Retinal pigment epithelial cell (primary cell): ENCODE measurements at regions not wholly inside any gene's neighbourhood (a gene's known extent, or its start where the extent isn't known, plus 50 kb on each side); places are given as distances from the start of the nearest gene placed in this dataset.
A peak's percentile ranks its signal among the peaks of the same experiment; 100 is the strongest.

Source experiments
- DNase-seq: peaks from one replicate; pipeline ENCODE4 v3.0.0-alpha.2; 2010; ENCODE audit warnings: low read depth
- H3K4me3 ChIP-seq: 2 replicates; pipeline ENCODE4 v1.5.1; 2011; ENCODE audit warnings: mild to moderate bottlenecking, low read length, control low read depth, moderate library complexity
- CTCF ChIP-seq: conservative IDR thresholded peaks from 2 replicates; pipeline ENCODE4 v1.5.1; 2011; ENCODE audit warnings: low read depth, low read length, control low read depth, inconsistent platforms

GRCh38 chr5:88144219-88145001, 124.2 kb downstream of the TMEM161B start:
- TF ChIP-seq CTCF, result no peak
- DNase-seq, result no peak
- H3K4me3 ChIP-seq, result no peak overlapping the region

DNA sequence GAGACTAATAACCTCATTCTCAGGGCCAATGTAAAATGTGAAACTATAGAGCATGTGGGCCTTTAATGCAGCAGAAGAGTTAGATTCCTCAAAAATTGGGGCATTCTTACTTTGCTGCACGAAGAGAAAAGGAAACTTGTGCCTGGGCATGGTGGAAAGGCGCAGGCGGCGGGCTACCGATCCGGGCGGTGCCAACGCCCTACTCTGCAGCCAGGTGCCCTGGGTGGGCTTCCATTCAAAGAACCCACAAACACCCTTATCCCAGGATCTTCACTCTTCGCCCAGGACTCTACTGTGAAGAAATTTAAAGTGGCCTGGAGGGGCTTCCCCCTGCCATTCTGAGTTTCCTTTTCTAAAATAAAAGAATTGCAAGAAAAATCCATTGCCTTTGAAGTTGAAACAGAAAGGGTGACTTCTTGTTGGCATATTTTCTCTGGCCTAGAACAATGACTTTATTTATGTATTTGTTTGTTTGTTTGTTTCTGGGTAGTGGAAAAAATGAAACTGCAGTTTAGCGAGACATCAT, 124.9 kb downstream of the TMEM161B start:
- no peak overlapping the region for H3K4me3 ChIP-seq
- TF ChIP-seq CTCF, result no peak
- DNase-seq, result no peak

DNA sequence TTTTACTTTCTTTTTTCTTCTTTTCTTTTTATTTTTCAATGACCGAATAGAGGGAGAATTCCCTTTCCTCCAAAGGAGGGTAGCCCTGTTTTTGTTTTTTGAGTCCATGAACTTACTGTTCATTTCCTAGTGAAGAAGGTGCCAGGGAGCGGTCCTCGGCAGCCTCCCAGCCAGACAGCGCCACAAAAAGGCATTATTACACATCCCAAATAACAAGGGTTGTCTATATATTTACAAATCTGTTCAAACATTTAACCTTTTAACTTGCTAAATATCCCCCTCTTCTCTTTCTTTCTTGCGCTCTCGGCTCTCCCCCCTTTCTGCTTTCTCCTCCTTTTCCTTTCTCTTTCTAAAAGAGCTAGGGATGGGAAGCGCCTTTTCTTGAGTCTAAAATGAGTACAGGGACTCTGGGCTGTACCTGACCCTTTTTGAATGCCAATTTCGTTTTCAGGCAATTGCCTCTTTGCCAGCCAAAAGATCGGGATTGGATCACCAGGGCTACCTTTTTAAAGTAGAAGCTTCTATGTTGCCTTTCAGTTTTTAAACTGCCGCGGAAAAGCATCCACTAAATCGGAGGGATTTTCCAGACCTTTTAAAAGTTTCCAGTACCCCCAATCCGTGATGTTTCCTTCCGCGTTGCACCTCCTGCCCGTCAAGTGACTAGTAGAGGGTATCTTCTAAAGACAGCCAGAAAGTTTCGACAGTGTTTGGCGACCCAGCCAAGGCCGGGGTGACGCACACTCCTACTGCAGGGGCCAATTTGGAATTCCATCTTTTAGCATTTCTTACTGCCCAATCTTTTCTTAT, 125.6 kb downstream of the TMEM161B start:
- no peak for DNase-seq
- H3K4me3 ChIP-seq, result no peak overlapping the region
- TF ChIP-seq CTCF, result no peak

DNA sequence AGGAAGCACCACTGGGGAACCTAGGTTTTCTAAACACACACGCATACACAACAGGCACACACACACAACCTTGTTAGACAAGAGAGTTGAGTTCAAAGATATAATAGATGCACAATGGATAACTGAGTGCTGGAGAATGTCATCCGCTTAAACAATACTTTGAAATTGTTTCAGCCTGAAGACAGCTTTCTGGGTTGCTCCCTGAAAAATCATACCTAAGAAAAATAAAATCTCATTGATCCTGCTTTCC, 126.1 kb downstream of the TMEM161B start:
- TF ChIP-seq CTCF, result no peak
- DNase-seq, result no peak
- H3K4me3 ChIP-seq, result no peak overlapping the region

DNA sequence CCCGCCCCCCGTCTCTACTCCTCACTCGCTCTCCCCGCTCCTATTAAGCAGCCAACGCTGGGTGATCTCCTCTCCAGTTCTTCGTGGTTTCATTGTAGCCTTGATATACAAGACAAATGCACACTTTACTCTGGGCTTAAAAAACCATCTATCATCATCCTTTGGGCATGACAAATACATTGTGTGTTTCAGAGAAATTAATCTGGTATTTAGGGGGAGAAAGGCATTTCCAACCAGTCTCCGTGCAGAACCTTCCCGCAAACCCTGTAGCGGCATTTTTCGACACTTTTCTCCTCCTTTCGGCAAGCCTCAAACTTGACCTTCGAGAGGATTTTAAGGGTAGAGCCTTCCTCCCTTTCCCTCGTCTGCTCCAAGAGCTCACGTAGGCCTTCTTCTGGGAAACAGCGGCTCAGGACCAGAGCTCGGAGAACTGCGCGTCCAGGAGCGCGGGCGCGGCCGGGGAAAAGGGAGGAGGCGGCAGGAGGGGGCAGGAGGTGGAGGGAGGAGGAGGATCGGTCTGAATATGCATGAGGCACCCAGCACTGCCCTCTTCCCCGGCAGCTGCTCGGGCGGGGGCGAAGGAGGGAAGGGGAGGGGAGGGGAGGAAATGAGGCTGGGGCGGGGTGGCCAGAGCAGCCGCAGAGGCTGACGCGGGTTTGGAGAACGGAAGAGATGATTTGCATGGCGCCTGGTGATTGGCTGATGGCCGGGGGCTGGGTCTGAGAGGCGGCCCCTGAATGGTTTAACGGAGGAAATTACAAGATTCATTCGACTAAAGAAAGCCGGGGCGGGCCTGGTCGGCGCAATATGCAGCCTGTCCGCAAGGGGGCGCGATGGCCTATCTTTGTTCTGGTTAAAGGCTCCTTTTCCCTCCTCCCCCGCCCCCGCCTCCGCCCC, 127.5 kb downstream of the TMEM161B start:
- peak overlapping the region; percentile 64 for H3K4me3 ChIP-seq
- TF ChIP-seq CTCF, result peak; percentile 68
- DNase-seq, result peak; percentile 84

- H3K4me3 ChIP-seq, result peak overlapping the region; percentile 64
- no peak for DNase-seq
- no peak for TF ChIP-seq CTCF
Observed at GRCh38 chr5:88140396-88140855, 128.2 kb downstream of the TMEM161B start.
